GM18909 (cell line): ENCODE measurements at regions not wholly inside any gene's neighbourhood (a gene's known extent, or its start where the extent isn't known, plus 50 kb on each side); places are given as distances from the start of the nearest gene placed in this dataset.
"Not testable (repeated sequence)": the region's sequence is repeated elsewhere in the genome, so short reads cannot be mapped to it uniquely, and the experiment has no call there.

ENCODE experiments used
- ATAC-seq: cut with Tn5 transposase; IDR thresholded peaks from one replicate; pipeline ENCODE4 v1.9.1; 2021; ENCODE audit warnings: mild to moderate bottlenecking; ENCODE audit not compliant: unreplicated experiment, poor library complexity

GRCh38 chr9:22970434-22970975 lies 523.9 kb downstream of the DMRTA1 start:
- no peak for ATAC-seq

GRCh38 chr9:22975951-22976350 lies 529.3 kb downstream of the DMRTA1 start:
- no peak for ATAC-seq

GRCh38 chr9:22976454-22976853 lies 529.8 kb downstream of the DMRTA1 start:
- ATAC-seq: no peak

- ATAC-seq: not testable (repeated sequence)
Measured at GRCh38 chr9:22980429-22980828, 533.8 kb downstream of the DMRTA1 start.

- no peak for ATAC-seq
Measured at GRCh38 chr9:22986556-22986955, 539.9 kb downstream of the DMRTA1 start.

GRCh38 chr9:22990349-22990748 lies 543.7 kb downstream of the DMRTA1 start:
- no peak for ATAC-seq

- no peak for ATAC-seq
Measured at GRCh38 chr9:22992780-22993179, 546.2 kb downstream of the DMRTA1 start.

- no peak for ATAC-seq
Measured at GRCh38 chr9:22997923-22998322, 551.3 kb downstream of the DMRTA1 start.

- no peak for ATAC-seq
Measured at GRCh38 chr9:23005156-23005555, 558.5 kb downstream of the DMRTA1 start.

GRCh38 chr9:23006127-23006526 lies 559.5 kb downstream of the DMRTA1 start:
- no peak for ATAC-seq

- ATAC-seq: no peak
Measured at GRCh38 chr9:23011669-23012068, 565.0 kb downstream of the DMRTA1 start.

GRCh38 chr9:23015557-23015956 lies 568.9 kb downstream of the DMRTA1 start:
- no peak for ATAC-seq

GRCh38 chr9:23036416-23036815 lies 589.8 kb downstream of the DMRTA1 start:
- no peak for ATAC-seq

GRCh38 chr9:23039402-23039801 lies 592.8 kb downstream of the DMRTA1 start:
- no peak for ATAC-seq

GRCh38 chr9:23041466-23041865 lies 594.8 kb downstream of the DMRTA1 start:
- ATAC-seq: no peak

GRCh38 chr9:23044549-23044948 lies 597.9 kb downstream of the DMRTA1 start:
- ATAC-seq: no peak

GRCh38 chr9:23046026-23046425 lies 599.4 kb downstream of the DMRTA1 start:
- ATAC-seq: not testable (repeated sequence)

- no peak for ATAC-seq
Measured at GRCh38 chr9:23050548-23050947, 603.9 kb downstream of the DMRTA1 start.

GRCh38 chr9:23073136-23073535 lies 626.5 kb downstream of the DMRTA1 start:
- no peak for ATAC-seq

GRCh38 chr9:23079798-23080197 lies 633.2 kb downstream of the DMRTA1 start:
- no peak for ATAC-seq

- no peak for ATAC-seq
Measured at GRCh38 chr9:23081377-23081776, 634.8 kb downstream of the DMRTA1 start.

GRCh38 chr9:23088932-23089364 lies 642.3 kb downstream of the DMRTA1 start:
- no peak for ATAC-seq

GRCh38 chr9:23117616-23118015 lies 671.0 kb downstream of the DMRTA1 start:
- ATAC-seq: no peak
